Nephron progenitor cell (in vitro differentiated cells): ENCODE measurements at regions not wholly inside any gene's neighbourhood (a gene's known extent, or its start where the extent isn't known, plus 50 kb on each side); places are given as distances from the start of the nearest gene placed in this dataset.
"Not testable (repeated sequence)": the region's sequence is repeated elsewhere in the genome, so short reads cannot be mapped to it uniquely, and the experiment has no call there.

Experiments used
- DNase-seq: peaks from one replicate; pipeline ENCODE4 v3.0.0; 2021
- H3K27ac Mint-ChIP-seq: 2 replicates; pipeline ENCODE4 v1.8.0; 2021; ENCODE audit warnings: mild to moderate bottlenecking, moderate library complexity, mixed read lengths
- H3K27me3 Mint-ChIP-seq: 2 replicates; pipeline ENCODE4 v1.8.0; 2021; ENCODE audit warnings: mild to moderate bottlenecking, low read depth, mixed read lengths; ENCODE audit not compliant: poor library complexity
- H3K36me3 Mint-ChIP-seq: 2 replicates; pipeline ENCODE4 v1.8.0; 2021; ENCODE audit warnings: low read depth, mixed read lengths
- H3K4me1 Mint-ChIP-seq: 2 replicates; pipeline ENCODE4 v1.8.0; 2021; ENCODE audit warnings: mixed read lengths
- H3K4me3 Mint-ChIP-seq: 2 replicates; pipeline ENCODE4 v1.8.0; 2021; ENCODE audit warnings: mild to moderate bottlenecking, moderate library complexity, mixed read lengths
- H3K9me3 Mint-ChIP-seq: 2 replicates; pipeline ENCODE4 v1.8.0; 2021; ENCODE audit warnings: mild to moderate bottlenecking, moderate library complexity, mixed read lengths
- CTCF ChIP-seq: fragments of 200-600 bp; sonication (generic); IDR thresholded peaks from 2 replicates; pipeline ENCODE4 v1.5.0; 2021; ENCODE audit warnings: antibody characterized with exemption

- DNase-seq, result peak; percentile 16
- Mint-ChIP-seq H3K27ac (no peak overlapping the region), H3K4me3 (no peak overlapping the region), H3K27me3 (no peaks in the 10 kb centered on the region), H3K36me3 (peaks cover 6% of the 10 kb centered on the region), H3K4me1 (peaks cover 7% of the 10 kb centered on the region), H3K9me3 (peaks cover 24% of the 10 kb centered on the region)
- TF ChIP-seq CTCF, result no peak
Observed at GRCh38 chr1:170426596-170426995, 105.4 kb upstream of the GORAB start.

GRCh38 chr1:170427002-170427401 lies 105.0 kb upstream of the GORAB start:
- not testable (repeated sequence) for H3K4me1 Mint-ChIP-seq, H3K36me3 Mint-ChIP-seq, DNase-seq, H3K27me3 Mint-ChIP-seq, H3K27ac Mint-ChIP-seq, H3K4me3 Mint-ChIP-seq
- peaks cover 26% of the 10 kb centered on the region for H3K9me3 Mint-ChIP-seq

GRCh38 chr1:170436928-170437327 lies 95.0 kb upstream of the GORAB start:
- no peaks in the 10 kb centered on the region for H3K4me1 Mint-ChIP-seq
- no peak for DNase-seq
- H3K9me3 Mint-ChIP-seq, result peaks cover 4% of the 10 kb centered on the region
- no peaks in the 10 kb centered on the region for H3K27me3 Mint-ChIP-seq
- no peak overlapping the region for H3K27ac Mint-ChIP-seq
- H3K4me3 Mint-ChIP-seq, result no peak overlapping the region
- H3K36me3 Mint-ChIP-seq, result no peaks in the 10 kb centered on the region
- no peak for TF ChIP-seq CTCF

- no peak overlapping the region for H3K27ac Mint-ChIP-seq
- H3K27me3 Mint-ChIP-seq, result no peaks in the 10 kb centered on the region
- H3K4me1 Mint-ChIP-seq, result peaks cover 8% of the 10 kb centered on the region
- DNase-seq, result no peak
- H3K9me3 Mint-ChIP-seq, result peaks cover 4% of the 10 kb centered on the region
- no peaks in the 10 kb centered on the region for H3K36me3 Mint-ChIP-seq
- no peak overlapping the region for H3K4me3 Mint-ChIP-seq
- no peak for TF ChIP-seq CTCF
Observed at GRCh38 chr1:170445096-170445495, 86.9 kb upstream of the GORAB start.

- H3K4me3 Mint-ChIP-seq, result no peak overlapping the region
- no peaks in the 10 kb centered on the region for H3K36me3 Mint-ChIP-seq
- H3K27ac Mint-ChIP-seq, result no peak overlapping the region
- DNase-seq, result no peak
- H3K4me1 Mint-ChIP-seq, result peaks cover 8% of the 10 kb centered on the region
- H3K9me3 Mint-ChIP-seq, result peaks cover 20% of the 10 kb centered on the region
- H3K27me3 Mint-ChIP-seq, result no peaks in the 10 kb centered on the region
- no peak for TF ChIP-seq CTCF
Observed at GRCh38 chr1:170448661-170449158, 83.3 kb upstream of the GORAB start.

GRCh38 chr1:170457325-170458050 lies 74.5 kb upstream of the GORAB start:
- not testable (repeated sequence) for H3K4me3 Mint-ChIP-seq, H3K27me3 Mint-ChIP-seq, H3K4me1 Mint-ChIP-seq, H3K27ac Mint-ChIP-seq, H3K36me3 Mint-ChIP-seq
- DNase-seq, result peak; percentile 22
- H3K9me3 Mint-ChIP-seq, result peaks cover 68% of the 10 kb centered on the region

- no peak overlapping the region for H3K27ac Mint-ChIP-seq
- DNase-seq, result no peak
- peaks cover 8% of the 10 kb centered on the region for H3K4me1 Mint-ChIP-seq
- H3K27me3 Mint-ChIP-seq, result no peaks in the 10 kb centered on the region
- peaks cover 7% of the 10 kb centered on the region for H3K36me3 Mint-ChIP-seq
- no peak for TF ChIP-seq CTCF
- H3K4me3 Mint-ChIP-seq, result no peak overlapping the region
- peaks cover 48% of the 10 kb centered on the region for H3K9me3 Mint-ChIP-seq
Observed at GRCh38 chr1:170460001-170460400, 72.0 kb upstream of the GORAB start.
